Activated B cell treated with CpG ODN at 0.5 μM for 24 hours (primary cell): ENCODE measurements at regions not wholly inside any gene's neighbourhood (a gene's known extent, or its start where the extent isn't known, plus 50 kb on each side); places are given as distances from the start of the nearest gene placed in this dataset.
"Not testable (repeated sequence)": the region's sequence is repeated elsewhere in the genome, so short reads cannot be mapped to it uniquely, and the experiment has no call there.

Source experiments
- ATAC-seq: fragments of 200-7000 bp; cut with Tn5 transposase; one replicate; pipeline ENCODE4 v1.10.0; 2021; ENCODE audit warnings: low read depth, mild to moderate bottlenecking, moderate library complexity
- CTCF ChIA-PET: fragments of 350-600 bp; sonication (Branson Sonifier 250); formaldehyde crosslinking; loops from one replicate; lab custom pipeline; 2021; ENCODE audit warnings: antibody characterized with exemption; lab: Charles Lee
- POLR2A ChIA-PET: fragments of 350-600 bp; sonication (Branson Sonifier 250); formaldehyde crosslinking; loops from one replicate; lab custom pipeline; 2021; ENCODE audit warnings: antibody characterized with exemption; lab: Charles Lee
- DNase-seq: peaks from one replicate; pipeline ENCODE4 v3.0.0; 2022
- H3K27ac Mint-ChIP-seq: one replicate; pipeline ENCODE4 v1.8.0; 2020; ENCODE audit warnings: mixed read lengths
- H3K27me3 Mint-ChIP-seq: one replicate; pipeline ENCODE4 v1.8.0; 2021; ENCODE audit warnings: mixed read lengths
- H3K36me3 Mint-ChIP-seq: one replicate; pipeline ENCODE4 v1.8.0; 2021; ENCODE audit warnings: low read depth, mixed read lengths
- H3K4me1 Mint-ChIP-seq: one replicate; pipeline ENCODE4 v1.8.0; 2021; ENCODE audit warnings: mixed read lengths
- H3K4me3 Mint-ChIP-seq: one replicate; pipeline ENCODE4 v1.8.0; 2020; ENCODE audit warnings: mild to moderate bottlenecking, mixed read lengths
- H3K9me3 Mint-ChIP-seq: one replicate; pipeline ENCODE4 v1.8.0; 2020; ENCODE audit warnings: mixed read lengths
- intact Hi-C: fragments of 100-400 bp; cut with micrococcal nuclease; formaldehyde crosslinking; loops from one replicate; pipeline ENCODE4 v1.15.1; 2024
- TF ChIP-seq, protein P1 (sequence below): fragments of 200-600 bp; IDR thresholded peaks from one replicate; pipeline ENCODE4 v1.8.0; 2022; ENCODE audit warnings: antibody characterized with exemption, mild to moderate bottlenecking

DNA sequence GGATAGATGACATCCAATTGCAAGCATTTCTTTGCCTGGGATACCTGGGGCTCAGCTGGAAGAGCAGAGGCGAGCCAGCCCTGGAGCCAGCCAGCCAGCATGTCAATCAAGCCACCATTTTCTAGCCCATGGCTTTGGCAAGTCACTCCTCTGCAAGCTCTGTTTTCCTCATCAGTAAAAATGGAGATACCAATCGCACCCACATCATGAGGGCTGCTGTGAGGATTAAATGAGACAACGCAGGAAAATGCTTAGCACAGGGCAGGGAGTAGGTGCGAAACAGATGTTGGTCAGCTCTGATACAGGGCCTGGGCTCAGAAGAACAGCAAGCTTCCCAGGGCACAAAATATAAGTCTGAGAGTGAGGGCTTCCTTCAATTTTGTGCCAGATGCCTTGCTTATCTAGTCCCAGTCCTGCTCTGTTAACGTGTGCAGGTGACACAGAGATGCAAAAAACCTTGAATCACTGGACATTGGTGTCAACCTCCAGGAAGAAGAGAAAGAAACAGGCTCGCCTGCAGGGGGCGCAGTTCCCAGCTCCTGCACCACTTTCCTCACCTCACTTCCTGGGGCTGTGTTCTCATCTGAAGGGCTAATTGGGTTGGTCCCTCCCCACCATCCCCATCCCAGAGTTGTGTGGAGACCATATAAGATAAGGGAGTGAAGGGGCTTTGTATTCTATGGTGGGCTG, 72.8 kb upstream of the CACUL1 start:
- CTCF ChIA-PET = no interaction called here
- POLR2A ChIA-PET = no interaction called here
- H3K27ac Mint-ChIP-seq = no peak overlapping the region
- H3K27me3 Mint-ChIP-seq = peaks cover 5% of the 10 kb centered on the region
- intact Hi-C loops = no loop called here
- ATAC-seq (no peak), DNase-seq (no peak)
- peaks cover 3% of the 10 kb centered on the region for H3K4me1 Mint-ChIP-seq
- TF ChIP-seq, protein P1, sequence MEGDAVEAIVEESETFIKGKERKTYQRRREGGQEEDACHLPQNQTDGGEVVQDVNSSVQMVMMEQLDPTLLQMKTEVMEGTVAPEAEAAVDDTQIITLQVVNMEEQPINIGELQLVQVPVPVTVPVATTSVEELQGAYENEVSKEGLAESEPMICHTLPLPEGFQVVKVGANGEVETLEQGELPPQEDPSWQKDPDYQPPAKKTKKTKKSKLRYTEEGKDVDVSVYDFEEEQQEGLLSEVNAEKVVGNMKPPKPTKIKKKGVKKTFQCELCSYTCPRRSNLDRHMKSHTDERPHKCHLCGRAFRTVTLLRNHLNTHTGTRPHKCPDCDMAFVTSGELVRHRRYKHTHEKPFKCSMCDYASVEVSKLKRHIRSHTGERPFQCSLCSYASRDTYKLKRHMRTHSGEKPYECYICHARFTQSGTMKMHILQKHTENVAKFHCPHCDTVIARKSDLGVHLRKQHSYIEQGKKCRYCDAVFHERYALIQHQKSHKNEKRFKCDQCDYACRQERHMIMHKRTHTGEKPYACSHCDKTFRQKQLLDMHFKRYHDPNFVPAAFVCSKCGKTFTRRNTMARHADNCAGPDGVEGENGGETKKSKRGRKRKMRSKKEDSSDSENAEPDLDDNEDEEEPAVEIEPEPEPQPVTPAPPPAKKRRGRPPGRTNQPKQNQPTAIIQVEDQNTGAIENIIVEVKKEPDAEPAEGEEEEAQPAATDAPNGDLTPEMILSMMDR = no peak
- H3K4me3 Mint-ChIP-seq = no peak overlapping the region
- no peaks in the 10 kb centered on the region for H3K9me3 Mint-ChIP-seq
- no peaks in the 10 kb centered on the region for H3K36me3 Mint-ChIP-seq

DNA sequence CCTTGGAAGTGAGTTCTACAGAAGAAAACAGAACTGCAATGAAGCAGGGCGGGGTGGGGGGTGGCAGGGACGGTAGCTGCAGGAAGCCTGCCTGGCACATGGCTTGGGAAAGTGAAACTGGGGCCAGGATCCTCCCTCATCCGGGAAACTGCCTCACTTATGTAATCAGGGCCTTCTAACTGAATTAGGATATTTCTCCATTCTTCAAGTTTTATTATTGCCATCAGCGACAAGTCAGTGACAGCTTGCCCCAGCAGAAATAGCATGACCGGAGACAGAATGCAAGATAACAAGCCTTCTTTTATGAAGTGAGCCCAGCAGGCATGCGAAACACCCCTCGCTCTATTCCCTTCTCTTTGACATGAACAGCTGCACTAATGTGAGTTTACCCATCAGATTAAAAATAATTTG, 77.5 kb upstream of the CACUL1 start:
- no peaks in the 10 kb centered on the region for H3K36me3 Mint-ChIP-seq
- ATAC-seq (no peak), DNase-seq (no peak)
- intact Hi-C loops = no loop called here
- TF ChIP-seq, protein P1 = no peak
- CTCF ChIA-PET = no interaction called here
- no peak overlapping the region for H3K27ac Mint-ChIP-seq
- no peak overlapping the region for H3K4me3 Mint-ChIP-seq
- POLR2A ChIA-PET = no interaction called here
- peaks cover 3% of the 10 kb centered on the region for H3K4me1 Mint-ChIP-seq
- peaks cover 4% of the 10 kb centered on the region for H3K9me3 Mint-ChIP-seq
- H3K27me3 Mint-ChIP-seq = peaks cover 11% of the 10 kb centered on the region

DNA sequence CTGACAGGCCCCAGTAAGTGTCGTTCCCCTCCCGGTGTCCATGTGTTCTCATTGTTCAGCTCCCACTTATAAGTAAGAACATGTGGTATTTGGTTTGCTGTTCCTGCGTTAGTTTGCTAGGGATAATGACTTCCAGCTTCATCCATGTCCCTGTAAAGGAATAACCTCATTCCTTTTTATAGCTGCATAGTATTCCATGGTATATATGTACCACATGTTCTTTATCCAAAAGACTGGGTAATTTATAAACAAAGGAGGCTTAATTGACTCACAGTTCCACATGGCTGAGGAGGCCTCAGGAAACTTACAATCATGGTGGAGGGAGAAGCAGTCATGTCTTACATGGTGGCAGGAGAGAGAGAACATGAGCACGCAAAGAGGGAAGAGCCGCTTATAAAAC, 79.6 kb upstream of the CACUL1 start:
- CTCF ChIA-PET, H3K4me1 Mint-ChIP-seq, H3K4me3 Mint-ChIP-seq, H3K36me3 Mint-ChIP-seq, DNase-seq, POLR2A ChIA-PET, ATAC-seq, H3K9me3 Mint-ChIP-seq, intact Hi-C loops, H3K27ac Mint-ChIP-seq: not testable (repeated sequence)
- H3K27me3 Mint-ChIP-seq = peaks cover 11% of the 10 kb centered on the region

DNA sequence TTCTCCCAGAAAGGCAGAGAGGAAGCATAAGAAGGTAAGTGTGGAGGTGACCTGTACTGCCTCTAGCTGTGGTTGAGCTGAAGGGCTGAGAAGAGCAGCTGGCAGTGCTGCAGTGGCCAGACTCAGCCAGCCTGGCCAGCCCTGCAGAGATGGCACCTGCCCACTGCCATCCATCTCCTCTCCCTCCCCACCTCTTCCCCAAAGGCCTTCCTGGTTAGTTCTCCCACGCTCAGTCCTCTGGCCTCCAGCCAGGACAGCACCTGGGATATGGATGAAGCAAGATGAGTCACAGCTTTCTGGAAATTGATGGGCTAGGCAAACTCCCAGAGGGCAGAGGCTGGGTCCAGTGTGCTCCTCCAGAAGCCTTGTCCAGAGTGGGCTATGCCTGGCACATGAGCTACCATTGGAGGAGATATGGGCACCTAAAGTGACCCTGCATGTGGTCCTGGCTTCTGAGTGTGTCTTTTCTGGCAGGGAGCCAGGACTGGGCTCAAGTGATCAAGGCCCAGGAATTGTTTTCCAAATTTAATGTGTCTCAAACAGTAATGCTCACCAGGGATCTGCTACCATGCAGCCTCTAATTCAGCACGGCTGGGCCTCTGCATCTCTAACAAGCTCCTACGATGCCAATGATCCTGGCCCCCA, 81.0 kb upstream of the CACUL1 start:
- intact Hi-C loops = no loop called here
- TF ChIP-seq, protein P1 = no peak
- CTCF ChIA-PET = no interaction called here
- no peak for DNase-seq
- peaks cover 4% of the 10 kb centered on the region for H3K9me3 Mint-ChIP-seq
- ATAC-seq = no peak
- peaks cover 3% of the 10 kb centered on the region for H3K4me1 Mint-ChIP-seq
- H3K36me3 Mint-ChIP-seq = no peaks in the 10 kb centered on the region
- H3K4me3 Mint-ChIP-seq = no peak overlapping the region
- H3K27ac Mint-ChIP-seq = no peak overlapping the region
- POLR2A ChIA-PET = no interaction called here
- peaks cover 11% of the 10 kb centered on the region for H3K27me3 Mint-ChIP-seq

DNA sequence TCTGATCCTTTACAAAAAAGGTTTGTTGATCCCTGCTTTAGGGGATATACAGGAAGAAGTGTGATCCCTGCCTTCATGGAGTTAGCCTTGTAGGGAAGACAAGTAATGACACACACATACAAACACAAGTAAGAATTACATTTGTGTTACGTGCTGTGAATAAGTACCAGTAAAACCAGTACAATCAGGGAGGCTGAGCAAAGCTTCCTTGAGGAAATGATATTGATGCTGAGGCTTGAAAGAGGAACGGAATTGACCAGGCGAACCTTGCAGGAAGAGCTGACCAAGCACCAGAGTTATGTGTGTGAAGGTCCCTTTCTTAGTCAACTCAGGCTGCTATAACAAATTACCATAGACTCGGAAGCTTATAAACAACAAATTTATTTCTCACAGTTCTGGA, 83.6 kb upstream of the CACUL1 start:
- DNase-seq = no peak
- peaks cover 7% of the 10 kb centered on the region for H3K27me3 Mint-ChIP-seq
- no peaks in the 10 kb centered on the region for H3K4me1 Mint-ChIP-seq
- no peak overlapping the region for H3K4me3 Mint-ChIP-seq
- no peaks in the 10 kb centered on the region for H3K36me3 Mint-ChIP-seq
- CTCF ChIA-PET = no interaction called here
- intact Hi-C loops = no loop called here
- no peak overlapping the region for H3K27ac Mint-ChIP-seq
- POLR2A ChIA-PET = no interaction called here
- peaks cover 4% of the 10 kb centered on the region for H3K9me3 Mint-ChIP-seq
- TF ChIP-seq, protein P1 = no peak
- no peak for ATAC-seq
